WTC11 (cell line): ENCODE measurements at regions not wholly inside any gene's neighbourhood (a gene's known extent, or its start where the extent isn't known, plus 50 kb on each side); places are given as distances from the start of the nearest gene placed in this dataset.

ENCODE experiments used
- ATAC-seq: fragments of 200-7000 bp; cut with Tn5 transposase; 2 replicates; pipeline ENCODE4 v1.10.0; 2021; ENCODE audit warnings: mild to moderate bottlenecking, moderate library complexity
- CTCF ChIA-PET: fragments of 300-600 bp; sonication (Branson Sonifier 250); formaldehyde crosslinking; loops from one replicate; lab custom pipeline; 2021; ENCODE audit warnings: antibody characterized with exemption; lab: Charles Lee
- POLR2A ChIA-PET: fragments of 350-600 bp; sonication (Branson Sonifier 250); formaldehyde crosslinking; loops from one replicate; lab custom pipeline; 2021; ENCODE audit warnings: antibody characterized with exemption; lab: Charles Lee
- DNase-seq: peaks from one replicate; pipeline ENCODE4 v3.0.0; 2021; ENCODE audit warnings: low spot score
- H3K27ac Mint-ChIP-seq: 2 replicates; pipeline ENCODE4 v1.8.0; 2021; ENCODE audit warnings: mixed read lengths
- H3K27me3 Mint-ChIP-seq: 2 replicates; pipeline ENCODE4 v1.8.0; 2021; ENCODE audit warnings: low read depth, mild to moderate bottlenecking, moderate library complexity, mixed read lengths
- H3K36me3 Mint-ChIP-seq: 2 replicates; pipeline ENCODE4 v1.8.0; 2021; ENCODE audit warnings: mixed read lengths
- H3K4me1 Mint-ChIP-seq: 2 replicates; pipeline ENCODE4 v1.8.0; 2022; ENCODE audit warnings: mixed read lengths
- H3K4me3 Mint-ChIP-seq: 2 replicates; pipeline ENCODE4 v1.8.0; 2021; ENCODE audit warnings: mild to moderate bottlenecking, moderate library complexity, mixed read lengths
- H3K9me3 Mint-ChIP-seq: 2 replicates; pipeline ENCODE4 v1.8.0; 2021; ENCODE audit warnings: mixed read lengths
- AR ChIP-seq: fragments of 250-450 bp; sonication (Bioruptor Pico); IDR thresholded peaks from 2 replicates; pipeline ENCODE4 v1.9.0; 2021; ENCODE audit warnings: mild to moderate bottlenecking
- ATF1 ChIP-seq: sonication (generic); formaldehyde crosslinking; IDR thresholded peaks from 2 replicates; pipeline ENCODE4 v1.8.1; 2023; ENCODE audit warnings: mild to moderate bottlenecking, moderate library complexity, missing genetic modification reagents
- E2F1 ChIP-seq: sonication (generic); formaldehyde crosslinking; IDR thresholded peaks from 2 replicates; pipeline ENCODE4 v1.8.0; 2022; ENCODE audit warnings: mild to moderate bottlenecking, missing genetic modification reagents
- E2F4 ChIP-seq: sonication (generic); formaldehyde crosslinking; IDR thresholded peaks from 2 replicates; pipeline ENCODE4 v1.8.1; 2022; ENCODE audit warnings: low read depth, mild to moderate bottlenecking, moderate library complexity, missing genetic modification reagents, borderline replicate concordance
- ESRRA ChIP-seq: sonication (generic); formaldehyde crosslinking; IDR thresholded peaks from 2 replicates; pipeline ENCODE4 v1.8.1; 2022; ENCODE audit warnings: mild to moderate bottlenecking, missing genetic modification reagents, borderline replicate concordance
- FOXP1 ChIP-seq: sonication (generic); formaldehyde crosslinking; IDR thresholded peaks from 2 replicates; pipeline ENCODE4 v1.8.0; 2022; ENCODE audit warnings: missing genetic modification reagents, mild to moderate bottlenecking, moderate library complexity, borderline replicate concordance
- GRHL2 ChIP-seq: fragments of 250-450 bp; sonication (Bioruptor Pico); IDR thresholded peaks from 2 replicates; pipeline ENCODE4 v1.8.0; 2022; ENCODE audit warnings: mild to moderate bottlenecking, moderate library complexity; ENCODE audit not compliant: insufficient replicate concordance, severe bottlenecking
- HMGA2 ChIP-seq: fragments of 250-450 bp; sonication (Bioruptor Pico); IDR thresholded peaks from 2 replicates; pipeline ENCODE4 v1.4.0; 2021; ENCODE audit warnings: mild to moderate bottlenecking, moderate library complexity
- JAZF1 ChIP-seq: fragments of 250-450 bp; sonication (Bioruptor Pico); IDR thresholded peaks from 2 replicates; pipeline ENCODE4 v1.9.0; 2021; ENCODE audit warnings: moderate library complexity, mild to moderate bottlenecking, inconsistent platforms
- JUN ChIP-seq: sonication (generic); formaldehyde crosslinking; IDR thresholded peaks from 2 replicates; pipeline ENCODE4 v1.8.0; 2023; ENCODE audit warnings: mild to moderate bottlenecking, missing genetic modification reagents
- MLX ChIP-seq: sonication (generic); formaldehyde crosslinking; IDR thresholded peaks from 2 replicates; pipeline ENCODE4 v1.8.1; 2023; ENCODE audit warnings: mild to moderate bottlenecking, missing genetic modification reagents, moderate library complexity
- MXD4 ChIP-seq: fragments of 250-450 bp; sonication (Bioruptor Pico); IDR thresholded peaks from 2 replicates; pipeline ENCODE4 v1.8.0; 2021; ENCODE audit warnings: mild to moderate bottlenecking, moderate library complexity, borderline replicate concordance
- MYBL2 ChIP-seq: sonication (generic); formaldehyde crosslinking; IDR thresholded peaks from 2 replicates; pipeline ENCODE4 v1.8.1; 2023; ENCODE audit warnings: mild to moderate bottlenecking, moderate library complexity, missing genetic modification reagents
- NFE2L1 ChIP-seq: sonication (generic); formaldehyde crosslinking; IDR thresholded peaks from 2 replicates; pipeline ENCODE4 v1.8.1; 2023; ENCODE audit warnings: missing genetic modification reagents
- NR1H2 ChIP-seq: sonication (generic); formaldehyde crosslinking; IDR thresholded peaks from 2 replicates; pipeline ENCODE4 v1.9.0; 2021; ENCODE audit warnings: mild to moderate bottlenecking, moderate library complexity, missing genetic modification reagents
- NR2C2 ChIP-seq: sonication (generic); formaldehyde crosslinking; IDR thresholded peaks from 2 replicates; pipeline ENCODE4 v1.8.0; 2022; ENCODE audit warnings: mild to moderate bottlenecking, missing genetic modification reagents
- RORB ChIP-seq: fragments of 250-450 bp; sonication (Bioruptor Pico); IDR thresholded peaks from 2 replicates; pipeline ENCODE4 v1.9.0; 2021; ENCODE audit warnings: mild to moderate bottlenecking
- SMAD3 ChIP-seq: sonication (generic); formaldehyde crosslinking; IDR thresholded peaks from 2 replicates; pipeline ENCODE4 v1.8.0; 2022; ENCODE audit warnings: missing genetic modification reagents, mild to moderate bottlenecking, borderline replicate concordance
- SP1 ChIP-seq: sonication (generic); formaldehyde crosslinking; conservative IDR thresholded peaks from 2 replicates; pipeline ENCODE4 v1.8.1; 2022; ENCODE audit warnings: missing genetic modification reagents
- STAT6 ChIP-seq: sonication (generic); formaldehyde crosslinking; conservative IDR thresholded peaks from 2 replicates; pipeline ENCODE4 v1.8.1; 2023; ENCODE audit warnings: mild to moderate bottlenecking, low read depth, missing genetic modification reagents, moderate library complexity
- TCF7 ChIP-seq: sonication (generic); formaldehyde crosslinking; IDR thresholded peaks from 2 replicates; pipeline ENCODE4 v1.8.0; 2022; ENCODE audit warnings: mild to moderate bottlenecking, low read depth, missing genetic modification reagents, moderate library complexity
- TEAD1 ChIP-seq: sonication (generic); formaldehyde crosslinking; IDR thresholded peaks from 2 replicates; pipeline ENCODE4 v1.8.0; 2022; ENCODE audit warnings: mild to moderate bottlenecking, missing genetic modification reagents
- TEAD4 ChIP-seq: sonication (generic); formaldehyde crosslinking; IDR thresholded peaks from 2 replicates; pipeline ENCODE4 v1.8.0; 2022; ENCODE audit warnings: mild to moderate bottlenecking, missing genetic modification reagents
- USF2 ChIP-seq: sonication (generic); formaldehyde crosslinking; IDR thresholded peaks from 2 replicates; pipeline ENCODE4 v1.8.1; 2023; ENCODE audit warnings: mild to moderate bottlenecking, missing genetic modification reagents, moderate library complexity
- ZBTB21 ChIP-seq: sonication (generic); formaldehyde crosslinking; IDR thresholded peaks from 2 replicates; pipeline ENCODE4 v1.8.1; 2023; ENCODE audit warnings: mild to moderate bottlenecking, missing genetic modification reagents, borderline replicate concordance
- ZNF121 ChIP-seq: sonication (generic); formaldehyde crosslinking; IDR thresholded peaks from 2 replicates; pipeline ENCODE4 v1.8.0; 2023; ENCODE audit warnings: missing genetic modification reagents
- ZNF317 ChIP-seq: sonication (generic); formaldehyde crosslinking; IDR thresholded peaks from 2 replicates; pipeline ENCODE4 v1.8.1; 2023; ENCODE audit warnings: low read depth, mild to moderate bottlenecking, moderate library complexity, missing genetic modification reagents, borderline replicate concordance
- ZNF423 ChIP-seq: fragments of 250-450 bp; sonication (Bioruptor Pico); IDR thresholded peaks from 2 replicates; pipeline ENCODE4 v2.1.2; 2022; ENCODE audit warnings: mild to moderate bottlenecking, moderate library complexity

GRCh38 chr13:44271915-44272341 lies 101.7 kb upstream of the SERP2 start:
- H3K36me3 Mint-ChIP-seq = peaks cover under 1% of the 10 kb centered on the region; the same call in 1 of the 2 replicates
- H3K27ac Mint-ChIP-seq = no peak overlapping the region
- POLR2A ChIA-PET = no interaction called here
- no peak overlapping the region for H3K4me3 Mint-ChIP-seq
- H3K4me1 Mint-ChIP-seq = peaks cover 12% of the 10 kb centered on the region
- TF ChIP-seq MXD4 (no peak), TEAD4 (CRISPR knock-in tag) (no peak), MYBL2 (CRISPR knock-in tag) (no peak), GRHL2 (no peak), ESRRA (CRISPR knock-in tag) (no peak), ATF1 (CRISPR knock-in tag) (no peak), RORB (CRISPR knock-in tag) (no peak), NR2C2 (CRISPR knock-in tag) (no peak), AR (CRISPR knock-in tag) (no peak), SP1 (no peak), JUN (CRISPR knock-in tag) (no peak), SMAD3 (CRISPR knock-in tag) (no peak), ZNF121 (no peak), NFE2L1 (CRISPR knock-in tag) (no peak), NR1H2 (CRISPR knock-in tag) (no peak), E2F4 (CRISPR knock-in tag) (no peak), TEAD1 (CRISPR knock-in tag) (no peak), E2F1 (CRISPR knock-in tag) (no peak), TCF7 (CRISPR knock-in tag) (no peak), STAT6 (CRISPR knock-in tag) (no peak)
- H3K9me3 Mint-ChIP-seq = peaks cover 6% of the 10 kb centered on the region
- DNase-seq (no peak), ATAC-seq (no peak)
- H3K27me3 Mint-ChIP-seq = no peaks in the 10 kb centered on the region
- CTCF ChIA-PET = no interaction called here

- no peak for TF ChIP-seq ZNF423 (CRISPR knock-in tag)
- TF ChIP-seq ZBTB21 (CRISPR knock-in tag) = no peak
- no peak for TF ChIP-seq MLX (CRISPR knock-in tag)
- no peak for TF ChIP-seq FOXP1 (CRISPR knock-in tag)
- no peak for TF ChIP-seq HMGA2 (CRISPR knock-in tag)
- TF ChIP-seq ZNF317 (CRISPR knock-in tag) = no peak
- no peak for TF ChIP-seq JAZF1 (CRISPR knock-in tag)
- no peak for TF ChIP-seq USF2
- Mint-ChIP-seq H3K4me3 (no peak overlapping the region), H3K27ac (no peak overlapping the region), H3K27me3 (no peaks in the 10 kb centered on the region), H3K4me1 (peaks cover 12% of the 10 kb centered on the region), H3K36me3 (no peaks in the 10 kb centered on the region), H3K9me3 (no peaks in the 10 kb centered on the region)
- ChIA-PET CTCF (no interaction called here), POLR2A (no interaction called here)
- DNase-seq (no peak), ATAC-seq (no peak)
Observed at GRCh38 chr13:44272692-44273091, 100.9 kb upstream of the SERP2 start.
